Erythroblast (primary cell): ENCODE measurements at regions not wholly inside any gene's neighbourhood (a gene's known extent, or its start where the extent isn't known, plus 50 kb on each side); places are given as distances from the start of the nearest gene placed in this dataset.

Experiments
- GATA1 ChIP-seq: IDR thresholded peaks from 2 replicates; pipeline ENCODE4 v1.6.1; 2011; ENCODE audit warnings: low read depth, mild to moderate bottlenecking, control low read depth, low read length, moderate library complexity
- POLR2A ChIP-seq: IDR thresholded peaks from 2 replicates; pipeline ENCODE4 v1.6.1; 2011; ENCODE audit warnings: mild to moderate bottlenecking, low read length

GRCh38 chr10:2616215-2616614, 451.1 kb upstream of the PFKP start:
- no peak for TF ChIP-seq POLR2A
- TF ChIP-seq GATA1, result no peak
